ENCODE measurements at regions not wholly inside any gene's neighbourhood (a gene's known extent, or its start where the extent isn't known, plus 50 kb on each side); places are given as distances from the start of the nearest gene placed in this dataset.

- TF ChIP-seq CTCF (IDR thresholded peaks at IDR 0.05) (no peak), POLR2A (IDR thresholded peaks at IDR 0.05) (no peak), POLR2AphosphoS5 (IDR thresholded peaks at IDR 0.05; ENCODE audit: insufficient read depth in 1 of 2, low read depth in 1 of 2) (no peak)
Observed at GRCh38 chr13:70235565-70235964, 127.3 kb upstream of the KLHL1 start.
